Type B pancreatic cell (in vitro differentiated cells): ENCODE measurements at regions not wholly inside any gene's neighbourhood (a gene's known extent, or its start where the extent isn't known, plus 50 kb on each side); places are given as distances from the start of the nearest gene placed in this dataset.

Experiments
- DNase-seq: peaks from one replicate; pipeline ENCODE4 v3.0.0; 2021; ENCODE audit warnings: mixed read lengths; ENCODE audit not compliant: unreplicated experiment; ENCODE audit errors: extremely low spot score
- H3K27ac Mint-ChIP-seq: 2 replicates; pipeline ENCODE4 v1.8.0; 2021; ENCODE audit warnings: mild to moderate bottlenecking, mixed read lengths
- H3K27me3 Mint-ChIP-seq: 2 replicates; pipeline ENCODE4 v1.8.0; 2021; ENCODE audit warnings: mixed read lengths
- H3K36me3 Mint-ChIP-seq: 2 replicates; pipeline ENCODE4 v1.8.0; 2021; ENCODE audit warnings: mixed read lengths
- H3K4me1 Mint-ChIP-seq: one replicate; pipeline ENCODE4 v1.8.0; 2021; ENCODE audit warnings: mixed read lengths; ENCODE audit not compliant: unreplicated experiment
- H3K4me3 Mint-ChIP-seq: 2 replicates; pipeline ENCODE4 v1.8.0; 2021; ENCODE audit warnings: mild to moderate bottlenecking, mixed read lengths
- H3K9me3 Mint-ChIP-seq: 2 replicates; pipeline ENCODE4 v1.8.0; 2021; ENCODE audit warnings: mixed read lengths
- CTCF ChIP-seq: fragments of 200-600 bp; sonication (generic); conservative IDR thresholded peaks from 2 replicates; pipeline ENCODE4 v1.5.0; 2021; ENCODE audit warnings: antibody characterized with exemption, mild to moderate bottlenecking

- DNase-seq = no peak
- no peaks in the 10 kb centered on the region for H3K9me3 Mint-ChIP-seq
- H3K27me3 Mint-ChIP-seq = peaks cover 4% of the 10 kb centered on the region
- no peaks in the 10 kb centered on the region for H3K36me3 Mint-ChIP-seq
- no peak overlapping the region for H3K4me3 Mint-ChIP-seq
- peak overlapping the region; percentile 29 for H3K27ac Mint-ChIP-seq
- TF ChIP-seq CTCF = no peak
- peaks cover 30% of the 10 kb centered on the region for H3K4me1 Mint-ChIP-seq
Measured at GRCh38 chr6:43990627-43991619, 136.3 kb downstream of the MRPL14 start.

- Mint-ChIP-seq H3K4me3 (no peak overlapping the region), H3K9me3 (no peaks in the 10 kb centered on the region), H3K27me3 (no peaks in the 10 kb centered on the region), H3K36me3 (no peaks in the 10 kb centered on the region), H3K27ac (peak overlapping the region; percentile 29), H3K4me1 (peaks cover 30% of the 10 kb centered on the region)
- DNase-seq = no peak
- TF ChIP-seq CTCF = no peak
Measured at GRCh38 chr6:43990275-43990626, 137.0 kb downstream of the MRPL14 start.

GRCh38 chr6:43989581-43990146, 137.6 kb downstream of the MRPL14 start:
- Mint-ChIP-seq H3K9me3 (no peaks in the 10 kb centered on the region), H3K27me3 (no peaks in the 10 kb centered on the region), H3K4me3 (peak overlapping the region; percentile 34), H3K27ac (peak overlapping the region; percentile 29), H3K4me1 (peaks cover 33% of the 10 kb centered on the region), H3K36me3 (no peaks in the 10 kb centered on the region)
- DNase-seq = no peak
- no peak for TF ChIP-seq CTCF

- DNase-seq = no peak
- Mint-ChIP-seq H3K4me3 (no peak overlapping the region), H3K9me3 (no peaks in the 10 kb centered on the region), H3K4me1 (peaks cover 38% of the 10 kb centered on the region), H3K27ac (no peak overlapping the region), H3K27me3 (peaks cover 6% of the 10 kb centered on the region), H3K36me3 (no peaks in the 10 kb centered on the region)
- no peak for TF ChIP-seq CTCF
Measured at GRCh38 chr6:43988801-43989200, 138.5 kb downstream of the MRPL14 start.

GRCh38 chr6:43987838-43988439, 139.3 kb downstream of the MRPL14 start:
- no peak for DNase-seq
- Mint-ChIP-seq H3K4me1 (peaks cover 41% of the 10 kb centered on the region), H3K36me3 (no peaks in the 10 kb centered on the region), H3K9me3 (no peaks in the 10 kb centered on the region), H3K27me3 (peaks cover 7% of the 10 kb centered on the region), H3K4me3 (no peak overlapping the region), H3K27ac (no peak overlapping the region)
- no peak for TF ChIP-seq CTCF
